ENCODE measurements at regions not wholly inside any gene's neighbourhood (a gene's known extent, or its start where the extent isn't known, plus 50 kb on each side); places are given as distances from the start of the nearest gene placed in this dataset.

DNA sequence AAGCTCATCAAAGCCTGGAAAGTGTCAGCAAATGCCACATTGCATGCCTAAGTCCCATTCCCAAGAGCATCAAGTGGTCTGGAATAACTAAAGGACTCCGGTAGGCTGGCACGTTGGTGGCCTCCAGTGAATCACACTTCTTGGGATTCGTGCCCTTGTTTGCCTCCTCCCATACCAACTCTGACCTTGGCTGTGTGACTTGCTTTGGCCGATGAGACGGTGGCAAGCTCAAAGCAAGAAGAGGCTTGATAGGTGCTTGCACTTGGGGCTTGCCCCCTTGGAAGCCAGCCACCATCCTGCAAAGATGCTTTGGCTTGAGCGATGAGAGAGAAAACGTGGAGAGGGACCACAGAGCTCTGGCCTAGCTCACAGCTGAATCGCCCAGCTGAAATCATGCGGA, 313.1 kb upstream of the ZFHX3 start:
- no peaks in the 10 kb centered on the region for H3K27me3 ChIP-seq
- no peaks in the 10 kb centered on the region for H3K4me1 ChIP-seq
- no peak overlapping the region for H3K4me3 ChIP-seq
- H3K27ac ChIP-seq: no peak overlapping the region
- TF ChIP-seq, protein P1, sequence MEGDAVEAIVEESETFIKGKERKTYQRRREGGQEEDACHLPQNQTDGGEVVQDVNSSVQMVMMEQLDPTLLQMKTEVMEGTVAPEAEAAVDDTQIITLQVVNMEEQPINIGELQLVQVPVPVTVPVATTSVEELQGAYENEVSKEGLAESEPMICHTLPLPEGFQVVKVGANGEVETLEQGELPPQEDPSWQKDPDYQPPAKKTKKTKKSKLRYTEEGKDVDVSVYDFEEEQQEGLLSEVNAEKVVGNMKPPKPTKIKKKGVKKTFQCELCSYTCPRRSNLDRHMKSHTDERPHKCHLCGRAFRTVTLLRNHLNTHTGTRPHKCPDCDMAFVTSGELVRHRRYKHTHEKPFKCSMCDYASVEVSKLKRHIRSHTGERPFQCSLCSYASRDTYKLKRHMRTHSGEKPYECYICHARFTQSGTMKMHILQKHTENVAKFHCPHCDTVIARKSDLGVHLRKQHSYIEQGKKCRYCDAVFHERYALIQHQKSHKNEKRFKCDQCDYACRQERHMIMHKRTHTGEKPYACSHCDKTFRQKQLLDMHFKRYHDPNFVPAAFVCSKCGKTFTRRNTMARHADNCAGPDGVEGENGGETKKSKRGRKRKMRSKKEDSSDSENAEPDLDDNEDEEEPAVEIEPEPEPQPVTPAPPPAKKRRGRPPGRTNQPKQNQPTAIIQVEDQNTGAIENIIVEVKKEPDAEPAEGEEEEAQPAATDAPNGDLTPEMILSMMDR (IDR thresholded peaks at IDR 0.05): no peak
- no peak for DNase-seq (ENCODE audit: low spot score)
- peaks cover 0 to 6% of the 10 kb centered on the region in 2 donors for H3K9me3 ChIP-seq
- H3K36me3 ChIP-seq: no peaks in the 10 kb centered on the region

- H3K9me3 ChIP-seq: no peaks in the 10 kb centered on the region
- no peaks in the 10 kb centered on the region for H3K36me3 ChIP-seq
- no peaks in the 10 kb centered on the region for H3K27me3 ChIP-seq
- no peak for DNase-seq (ENCODE audit: low spot score)
- H3K4me1 ChIP-seq: no peaks in the 10 kb centered on the region
- H3K4me3 ChIP-seq: no peak overlapping the region
- TF ChIP-seq, protein P1 (IDR thresholded peaks at IDR 0.05): no peak
- H3K27ac ChIP-seq: no peak overlapping the region
Measured at GRCh38 chr16:73356401-73357079, 308.6 kb upstream of the ZFHX3 start.

DNA sequence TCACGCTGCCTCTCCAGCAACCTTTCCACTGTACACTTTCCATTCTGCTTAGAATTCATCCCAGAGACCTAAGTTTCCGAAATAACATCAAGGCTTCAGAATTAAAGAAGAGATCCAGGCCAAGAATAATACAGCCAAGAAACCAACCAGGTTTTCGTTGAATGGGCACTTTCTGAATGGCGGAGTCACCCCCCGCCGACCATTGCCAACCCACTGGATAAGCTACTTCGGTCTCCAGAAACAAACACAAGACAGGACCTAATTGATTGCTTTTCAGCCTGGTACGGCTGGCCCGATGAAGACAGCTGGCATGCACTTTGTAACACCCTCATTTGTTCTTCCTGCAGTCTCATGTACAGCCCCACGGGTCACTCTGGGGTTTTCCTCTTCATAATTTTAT, 308.1 kb upstream of the ZFHX3 start:
- no peak for DNase-seq (ENCODE audit: low spot score)
- Histone ChIP-seq H3K36me3 (no peaks in the 10 kb centered on the region), H3K27me3 (no peaks in the 10 kb centered on the region), H3K4me1 (no peaks in the 10 kb centered on the region), H3K4me3 (no peak overlapping the region), H3K9me3 (no peaks in the 10 kb centered on the region), H3K27ac (no peak overlapping the region)
- TF ChIP-seq, protein P1 (IDR thresholded peaks at IDR 0.05): no peak

DNA sequence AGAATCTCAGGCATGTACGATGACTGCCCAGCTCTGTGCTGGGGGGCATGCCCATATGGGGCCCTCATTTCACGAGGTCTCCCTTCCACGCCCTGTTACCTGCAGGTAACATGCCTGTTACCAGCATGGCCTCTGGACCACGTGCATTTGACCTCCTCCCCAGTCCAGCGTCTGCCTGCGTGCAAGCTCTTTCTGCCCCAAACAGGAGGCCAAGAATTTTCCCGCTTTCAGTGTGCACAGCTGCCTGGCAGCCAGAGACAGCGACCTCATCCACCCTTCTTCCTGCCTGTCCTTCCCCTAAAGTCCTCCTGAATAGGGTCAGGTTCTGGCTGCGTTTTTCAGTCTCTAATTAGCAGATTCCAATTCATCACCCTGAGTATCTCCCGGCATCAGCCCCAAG, 306.5 kb upstream of the ZFHX3 start:
- Histone ChIP-seq H3K4me1 (no peaks in the 10 kb centered on the region), H3K9me3 (no peaks in the 10 kb centered on the region), H3K27ac (no peak overlapping the region), H3K27me3 (no peaks in the 10 kb centered on the region), H3K4me3 (no peak overlapping the region), H3K36me3 (no peaks in the 10 kb centered on the region)
- TF ChIP-seq, protein P1 (IDR thresholded peaks at IDR 0.05): no peak
- no peak for DNase-seq (ENCODE audit: low spot score)

DNA sequence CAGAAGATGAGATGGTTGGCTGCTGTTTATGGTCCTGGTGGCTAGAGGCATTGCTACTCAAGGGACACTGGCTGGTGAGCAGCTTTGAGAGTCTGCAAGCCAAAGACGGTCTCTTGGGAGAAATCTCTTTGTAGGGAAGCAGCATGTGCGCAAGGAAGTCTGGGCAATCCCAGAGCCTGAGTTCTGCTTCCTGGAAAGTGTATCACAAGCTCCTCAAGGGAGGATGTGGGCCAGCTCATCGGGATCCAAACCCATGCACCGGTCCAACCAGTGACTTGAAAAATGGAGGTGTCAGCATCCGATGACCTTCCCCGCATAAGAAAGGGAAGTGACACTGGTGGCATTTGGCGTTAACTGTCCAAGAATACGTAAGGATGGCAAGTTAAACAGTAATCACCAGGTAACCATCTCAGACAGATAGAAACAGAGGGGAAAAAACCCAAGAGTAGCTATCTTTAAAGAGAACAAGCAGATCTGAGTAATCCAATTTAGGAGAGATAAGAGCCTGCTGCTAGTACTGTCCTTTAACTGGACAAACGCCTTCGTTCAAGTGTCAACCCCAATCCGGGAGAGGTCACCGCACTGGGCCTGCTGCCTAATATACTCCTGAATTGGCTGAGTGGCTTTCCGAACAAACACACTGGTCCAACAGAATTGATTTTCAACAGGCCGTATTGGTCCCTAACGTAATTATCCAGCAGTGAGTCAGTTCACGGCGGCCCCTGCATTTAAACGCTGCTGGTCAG, 303.0 kb upstream of the ZFHX3 start:
- Histone ChIP-seq H3K36me3 (no peaks in the 10 kb centered on the region), H3K9me3 (no peaks in the 10 kb centered on the region), H3K27me3 (no peaks in the 10 kb centered on the region), H3K27ac (no peak overlapping the region), H3K4me1 (no peaks in the 10 kb centered on the region), H3K4me3 (no peak overlapping the region)
- TF ChIP-seq, protein P1 (IDR thresholded peaks at IDR 0.05): no peak
- DNase-seq (ENCODE audit: low spot score): no peak
